HG02678 (cell line): ENCODE measurements at regions not wholly inside any gene's neighbourhood (a gene's known extent, or its start where the extent isn't known, plus 50 kb on each side); places are given as distances from the start of the nearest gene placed in this dataset.

ENCODE experiments used
- ATAC-seq: cut with Tn5 transposase; IDR thresholded peaks from one replicate; pipeline ENCODE4 v1.9.1; 2021; ENCODE audit warnings: mild to moderate bottlenecking, moderate library complexity; ENCODE audit not compliant: unreplicated experiment

- no peak for ATAC-seq
These were observed 307.0 kb downstream of the ARPP21 start for GRCh38 chr3:35946121-35946853.

DNA sequence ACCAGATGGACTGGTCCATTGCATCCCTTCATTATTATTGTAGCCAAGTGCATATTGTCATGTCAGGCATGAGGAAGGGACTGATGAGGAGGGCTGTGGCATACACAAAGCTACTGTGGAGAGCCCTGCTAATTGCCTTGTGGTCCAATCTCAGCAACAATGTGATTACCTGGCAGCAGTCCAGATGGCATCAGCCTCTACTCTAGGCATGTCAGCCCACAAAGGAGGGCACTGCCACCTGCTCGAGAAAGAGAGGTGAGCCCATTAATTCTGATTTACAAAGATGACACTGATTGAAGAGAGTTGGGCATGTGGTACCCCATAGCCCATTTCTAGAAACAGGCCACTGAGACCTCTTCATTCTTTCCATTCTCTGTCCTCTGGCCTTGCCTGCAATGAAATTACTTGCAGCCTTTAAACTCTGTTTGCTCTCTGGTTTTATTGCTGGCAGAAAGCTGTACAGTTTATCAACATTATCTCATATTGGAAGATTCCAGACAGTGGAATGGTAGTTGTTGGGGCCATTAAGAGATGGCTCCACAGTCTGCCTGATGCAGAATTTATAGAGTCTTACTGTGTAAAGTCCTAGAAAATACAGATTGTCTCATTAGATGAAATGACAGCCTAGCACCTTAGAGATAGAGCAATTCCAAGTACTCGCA is 307.7 kb downstream of the ARPP21 start:
- no peak for ATAC-seq

- no peak for ATAC-seq
These were observed 310.7 kb downstream of the ARPP21 start for GRCh38 chr3:35950021-35950420.

DNA sequence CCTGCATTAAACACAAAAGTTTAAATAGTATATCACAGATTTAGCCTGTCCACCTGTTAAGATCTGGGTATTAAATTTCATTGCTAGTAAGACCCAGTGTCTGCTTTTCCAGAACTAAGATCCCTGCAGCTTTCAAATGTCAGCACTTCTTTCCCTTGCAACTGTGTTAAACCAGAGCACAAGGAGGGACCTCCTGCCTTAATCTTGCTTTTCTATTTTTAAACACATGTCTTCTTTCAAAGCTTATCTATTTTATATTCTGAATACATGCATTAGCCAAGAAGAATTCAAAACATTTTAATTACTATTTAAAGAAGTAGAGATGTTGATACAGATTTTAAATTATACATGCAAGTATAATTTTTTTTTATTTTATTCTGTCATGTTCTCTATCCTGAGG is 315.1 kb downstream of the ARPP21 start:
- no peak for ATAC-seq

GRCh38 chr3:35965908-35966307 is 326.6 kb downstream of the ARPP21 start:
- ATAC-seq, result no peak

GRCh38 chr3:35966629-35967464 is 327.5 kb downstream of the ARPP21 start:
- ATAC-seq, result no peak

DNA sequence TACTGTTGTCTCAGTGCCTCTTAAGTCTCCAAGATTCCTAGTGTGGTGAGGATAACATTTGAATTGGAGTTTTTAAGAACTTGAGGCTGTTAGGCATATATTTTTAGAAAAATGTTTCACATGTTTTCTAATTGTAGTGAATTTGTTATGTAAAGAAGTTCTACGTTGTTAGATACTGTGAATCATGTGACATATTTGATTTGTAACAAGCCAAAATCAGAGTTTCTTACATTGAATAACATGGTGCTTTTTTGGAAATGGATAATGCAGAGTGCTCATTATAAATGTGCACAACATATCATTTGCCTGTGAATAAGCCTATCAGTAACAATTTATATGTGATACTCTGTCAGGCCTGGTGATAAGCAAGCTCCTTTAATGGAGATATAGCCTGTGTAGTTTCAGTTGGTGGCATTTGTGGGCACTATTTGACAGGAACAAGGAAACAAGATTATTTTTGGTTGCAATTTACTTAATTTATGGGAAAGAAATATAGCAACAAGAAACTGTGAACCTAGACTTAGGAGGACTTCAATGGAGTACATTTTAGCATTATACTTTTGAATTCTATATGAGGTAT is 328.8 kb downstream of the ARPP21 start:
- no peak for ATAC-seq

- ATAC-seq, result no peak
These were observed 330.1 kb downstream of the ARPP21 start for GRCh38 chr3:35969406-35969805.

DNA sequence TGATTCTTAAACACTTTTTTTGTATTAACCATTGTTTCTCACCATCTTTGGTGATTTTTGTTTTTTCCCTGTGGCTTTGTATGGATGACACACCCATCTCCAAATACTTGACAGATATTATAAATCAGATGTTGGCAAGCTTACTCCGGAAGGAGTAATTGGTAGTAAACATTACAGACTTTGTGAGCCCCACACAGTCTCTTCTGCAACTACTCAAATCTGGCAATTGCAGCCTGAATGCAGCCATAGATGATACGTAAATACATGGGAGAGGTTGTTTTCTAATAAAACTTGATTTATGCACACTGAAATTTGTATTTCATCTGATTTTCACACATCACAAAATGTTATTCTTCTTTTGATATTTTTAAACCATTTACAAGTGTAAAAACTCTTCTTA is 331.5 kb downstream of the ARPP21 start:
- ATAC-seq, result no peak

GRCh38 chr3:35971686-35972085 is 332.4 kb downstream of the ARPP21 start:
- no peak for ATAC-seq

DNA sequence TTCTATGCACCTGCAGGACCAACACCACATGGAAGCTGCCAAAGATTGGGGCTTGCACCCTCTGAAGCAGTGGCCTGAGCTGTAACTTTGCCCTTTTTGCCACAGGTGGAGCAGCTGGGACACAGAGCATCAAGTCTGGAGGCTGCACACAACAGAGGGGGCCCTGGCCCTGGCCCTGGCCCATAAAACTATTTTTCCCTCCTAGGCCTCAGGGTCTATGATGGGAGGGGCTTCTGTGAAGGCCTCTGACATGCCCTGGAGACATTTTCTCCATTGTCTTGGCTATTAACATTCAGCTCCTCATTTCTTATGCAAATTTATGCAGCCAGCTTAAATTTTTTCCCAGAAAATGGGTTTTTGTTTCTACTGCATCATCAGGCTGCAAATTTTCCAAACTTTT is 335.5 kb downstream of the ARPP21 start:
- ATAC-seq, result no peak

DNA sequence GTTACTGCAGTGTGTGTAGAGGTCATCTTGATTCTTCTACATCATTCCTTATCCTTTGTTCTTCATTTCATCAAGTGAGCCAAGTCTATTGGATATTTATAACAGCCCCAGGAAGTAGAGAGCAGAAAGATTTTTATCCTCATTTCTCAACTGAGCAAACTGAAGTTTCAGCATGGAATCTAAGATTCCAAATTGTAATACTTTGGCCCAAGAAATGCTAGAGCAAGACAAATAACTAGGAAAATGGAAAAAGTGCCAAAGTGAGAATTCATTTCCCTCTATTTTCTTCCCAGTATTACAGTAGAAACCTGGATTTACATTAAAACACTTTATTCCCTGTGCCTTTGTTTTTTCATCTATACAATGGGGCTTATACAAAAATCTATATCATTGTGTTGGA is 346.8 kb downstream of the ARPP21 start:
- no peak for ATAC-seq

- ATAC-seq, result no peak
These were observed 348.1 kb downstream of the ARPP21 start for GRCh38 chr3:35987386-35987785.

GRCh38 chr3:35992041-35992440 is 352.7 kb downstream of the ARPP21 start:
- no peak for ATAC-seq

DNA sequence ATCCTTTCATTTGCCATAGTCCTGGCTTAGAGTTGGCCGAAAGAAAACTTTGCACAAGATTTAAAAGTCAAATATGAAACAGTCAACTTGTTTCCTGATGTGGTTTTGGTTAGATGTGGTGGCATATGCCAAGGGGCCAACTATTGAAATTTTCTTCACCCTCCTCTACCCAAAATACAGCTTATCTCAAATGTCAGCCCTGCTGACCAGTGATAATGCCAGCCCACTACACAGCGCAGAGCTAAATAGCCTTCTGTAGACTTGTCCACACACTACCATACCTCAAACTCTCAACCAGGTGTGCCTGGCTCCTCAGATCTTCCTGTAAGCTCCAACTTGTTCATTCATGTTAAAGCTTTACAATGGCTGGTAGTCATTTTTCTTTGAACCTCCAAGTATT is 368.5 kb upstream of the STAC start:
- ATAC-seq, result no peak

- ATAC-seq, result no peak
These were observed 366.9 kb upstream of the STAC start for GRCh38 chr3:36013425-36013824.

DNA sequence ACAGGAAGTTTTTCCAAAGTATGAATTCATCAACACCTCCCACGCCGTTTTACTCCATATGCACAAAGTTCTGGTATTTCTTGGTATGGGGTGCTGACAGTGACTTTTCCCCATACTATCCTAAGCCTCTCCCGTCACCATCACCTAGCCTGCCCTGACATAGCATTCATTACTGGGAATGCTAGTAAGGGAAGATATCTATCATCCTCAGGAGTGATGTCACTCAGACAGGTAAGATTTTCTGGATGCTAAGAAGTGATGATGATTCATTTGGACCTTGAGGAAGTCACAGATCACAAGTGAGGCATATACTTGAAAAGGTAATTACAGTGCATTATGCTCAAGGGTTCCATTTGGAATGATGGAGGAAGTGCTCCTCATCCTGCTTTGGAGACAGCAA is 355.1 kb upstream of the STAC start:
- ATAC-seq, result no peak

DNA sequence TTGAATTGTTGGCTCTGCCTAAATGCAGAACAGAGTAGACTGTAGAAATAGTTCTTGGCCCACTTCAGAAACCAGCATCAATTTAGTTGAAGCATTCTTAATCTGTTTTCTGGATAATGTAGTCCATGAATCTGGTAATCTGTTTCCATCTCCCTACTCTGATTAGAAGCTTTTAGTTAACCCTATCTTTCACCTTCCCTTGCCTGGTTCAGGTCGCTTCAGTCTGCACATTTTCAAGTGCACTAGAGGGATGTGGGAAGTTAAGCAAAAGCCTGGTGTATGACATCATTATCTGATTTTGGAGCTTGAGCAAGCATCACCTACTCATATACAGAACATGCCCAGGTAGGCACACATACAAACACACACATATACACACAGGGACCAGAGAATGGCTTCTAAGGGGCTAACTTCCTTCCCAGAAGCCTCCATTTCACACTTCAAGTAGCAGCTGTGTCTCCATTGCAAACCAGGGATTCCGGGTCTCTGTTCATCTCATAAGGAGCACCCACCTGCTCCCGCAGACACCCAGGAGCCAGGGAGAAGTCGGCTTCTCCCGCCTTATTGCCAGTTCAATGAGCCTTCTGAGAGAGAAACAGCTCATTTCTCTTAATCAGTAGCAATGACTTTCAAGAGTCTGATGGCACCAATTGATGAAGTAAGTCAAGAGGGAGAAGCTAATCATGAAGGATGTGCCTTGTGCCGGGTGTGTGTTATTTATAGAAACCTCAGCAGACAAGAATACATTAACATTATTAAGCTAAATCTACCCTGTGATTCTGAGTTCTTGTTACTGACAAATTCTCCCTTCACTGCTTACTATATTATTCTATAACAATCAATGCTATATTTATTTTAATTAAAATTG is 347.9 kb upstream of the STAC start:
- ATAC-seq, result no peak

- no peak for ATAC-seq
These were observed 321.8 kb upstream of the STAC start for GRCh38 chr3:36058404-36059030.

DNA sequence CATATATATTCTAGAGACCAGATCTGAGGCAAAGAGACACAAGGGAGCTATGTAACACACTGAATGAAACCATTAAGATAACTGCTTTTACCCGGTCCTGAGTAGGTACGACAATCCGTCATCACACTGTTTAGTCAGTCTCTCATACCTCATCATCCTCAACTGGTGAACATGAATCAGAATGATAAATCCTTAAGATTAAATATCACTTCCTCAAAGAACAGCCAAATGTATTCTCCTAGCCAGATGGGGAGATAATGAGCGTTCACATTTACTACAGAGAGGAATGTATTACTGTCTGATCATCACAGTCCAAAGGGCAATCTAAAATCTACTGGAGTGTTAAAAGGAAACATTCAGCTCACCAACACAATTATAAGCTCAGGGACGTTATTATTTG is 319.4 kb upstream of the STAC start:
- ATAC-seq, result no peak
